Spleen (tissue), 11 donors: ENCODE measurements at regions not wholly inside any gene's neighbourhood (a gene's known extent, or its start where the extent isn't known, plus 50 kb on each side); places are given as distances from the start of the nearest gene placed in this dataset.
A peak's percentile ranks its signal among the peaks of the same experiment; 100 is the strongest.

Experiments
- DNase-seq: peaks from one replicate; pipeline ENCODE4 v3.0.0-alpha.2; 2020
- H3K27ac ChIP-seq, 8 donors: fragments of 200-600 bp; sonication (generic) in 7 of 8; 1 replicate in 4 of 8; 2 replicates in 4 of 8; pipeline versions ENCODE4 v1.5.0 to v1.8.0; 2016 to 2021; ENCODE audit warnings: inconsistent platforms in 4 of 8, mild to moderate bottlenecking in 4 of 8, moderate library complexity in 1 of 8
- H3K27me3 ChIP-seq, 7 donors: fragments of 200-600 bp; sonication (generic) in 6 of 7; replicated peaks in 1 of 7; 1 replicate in 4 of 7; 2 replicates in 3 of 7; pipeline versions ENCODE4 v1.5.0 to v1.8.0; 2016 to 2021; ENCODE audit warnings: inconsistent platforms in 3 of 7, mild to moderate bottlenecking in 1 of 7
- H3K36me3 ChIP-seq, 6 donors: fragments of 200-600 bp; sonication (generic) in 5 of 6; 1 replicate in 4 of 6; 2 replicates in 2 of 6; pipeline versions ENCODE4 v1.5.0 to v1.8.0; 2016 to 2021; ENCODE audit warnings: inconsistent platforms in 2 of 6
- H3K4me1 ChIP-seq, 6 donors: fragments of 200-600 bp; sonication (generic) in 5 of 6; 1 replicate in 3 of 6; 2 replicates in 3 of 6; pipeline versions ENCODE4 v1.5.0 to v1.8.0; 2016 to 2021; ENCODE audit warnings: inconsistent platforms in 3 of 6
- H3K4me3 ChIP-seq, 8 donors: fragments of 200-600 bp; sonication (generic) in 7 of 8; 1 replicate in 4 of 8; 2 replicates in 4 of 8; pipeline versions ENCODE4 v1.5.0 to v1.8.0; 2016 to 2021; ENCODE audit warnings: inconsistent platforms in 4 of 8, mild to moderate bottlenecking in 4 of 8, moderate library complexity in 2 of 8
- H3K9me3 ChIP-seq, 8 donors: fragments of 200-600 bp; sonication (generic) in 7 of 8; 1 replicate in 4 of 8; 2 replicates in 4 of 8; pipeline versions ENCODE4 v1.5.0 to v1.8.0; 2016 to 2021; ENCODE audit warnings: inconsistent platforms in 4 of 8
- POLR2A ChIP-seq, 3 donors: fragments of 450-650 bp; IDR thresholded peaks; one replicate each; pipeline ENCODE4 v1.5.1; 2017; ENCODE audit warnings: antibody characterized with exemption in 3 of 3, mild to moderate bottlenecking in 1 of 3
- POLR2AphosphoS5 ChIP-seq, 3 donors: sonication (generic); formaldehyde crosslinking; IDR thresholded peaks; one replicate each; pipeline ENCODE4 v1.5.1; 2017; ENCODE audit warnings: antibody characterized with exemption in 3 of 3
- WGBS, 5 donors: extraction: QIAGEN DNeasy Blood & Tissue Kit in 3 of 5; methylation state at CpG; one replicate each; pipeline versions ENCODE4 v1.1.5 to v1.1.7; 2013 to 2018; 5-methylcytosine and 5-hydroxymethylcytosine counted together
- intact Hi-C: fragments of 100-400 bp; cut with DNase I; formaldehyde crosslinking; loops from one replicate; pipeline ENCODE4 v1.15.0; 2023; ENCODE audit warnings: low total_unique reads
- TF ChIP-seq, protein P1 (sequence below), 11 experiments: fragments of 200-600 bp in 7 of 11; fragments of 450-650 bp in 4 of 11; sonication (generic) in 4 of 11; IDR thresholded peaks in 8 of 11; conservative IDR thresholded peaks in 3 of 11; 1 replicate in 7 of 11; 2 replicates in 4 of 11; pipeline versions ENCODE4 v1.4.0 to v1.8.0; 2016 to 2021; ENCODE audit warnings: antibody characterized with exemption in 11 of 11, inconsistent platforms in 4 of 11, mild to moderate bottlenecking in 1 of 11
- donor health status: healthy with polysubstance abuse.
- donor health status: DM: no; HTN: no; CAD: no; lungs with moderate emphysema.
- donor health status: DM: no; HTN: no; CAD: no.
- donor health status: Bipolar disorder and iron deficiency.
- donor health status: healthy.
- donor health status: DM: no; HTN: no; CAD: no.
- donor health status: DM: yes; HTN: yes; CAD: no.

GRCh38 chr20:19867940-19868371 lies 109.9 kb downstream of the RIN2 start:
- WGBS, 5 donors: 36 to 71% (median 62%) methylated on average over 13 of the region's 13 CpGs
- no peaks in the 10 kb centered on the region for H3K27me3 ChIP-seq
- TF ChIP-seq POLR2A (IDR thresholded peaks at IDR 0.05): no peak
- peak in 2 of 3 donors; percentile 18 to 21 for TF ChIP-seq POLR2AphosphoS5 (IDR thresholded peaks at IDR 0.05)
- TF ChIP-seq, protein P1, sequence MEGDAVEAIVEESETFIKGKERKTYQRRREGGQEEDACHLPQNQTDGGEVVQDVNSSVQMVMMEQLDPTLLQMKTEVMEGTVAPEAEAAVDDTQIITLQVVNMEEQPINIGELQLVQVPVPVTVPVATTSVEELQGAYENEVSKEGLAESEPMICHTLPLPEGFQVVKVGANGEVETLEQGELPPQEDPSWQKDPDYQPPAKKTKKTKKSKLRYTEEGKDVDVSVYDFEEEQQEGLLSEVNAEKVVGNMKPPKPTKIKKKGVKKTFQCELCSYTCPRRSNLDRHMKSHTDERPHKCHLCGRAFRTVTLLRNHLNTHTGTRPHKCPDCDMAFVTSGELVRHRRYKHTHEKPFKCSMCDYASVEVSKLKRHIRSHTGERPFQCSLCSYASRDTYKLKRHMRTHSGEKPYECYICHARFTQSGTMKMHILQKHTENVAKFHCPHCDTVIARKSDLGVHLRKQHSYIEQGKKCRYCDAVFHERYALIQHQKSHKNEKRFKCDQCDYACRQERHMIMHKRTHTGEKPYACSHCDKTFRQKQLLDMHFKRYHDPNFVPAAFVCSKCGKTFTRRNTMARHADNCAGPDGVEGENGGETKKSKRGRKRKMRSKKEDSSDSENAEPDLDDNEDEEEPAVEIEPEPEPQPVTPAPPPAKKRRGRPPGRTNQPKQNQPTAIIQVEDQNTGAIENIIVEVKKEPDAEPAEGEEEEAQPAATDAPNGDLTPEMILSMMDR (IDR thresholded peaks at IDR 0.05 in 8 of 11, conservative IDR thresholded peaks at IDR 0.05 in 3 of 11): no peak
- intact Hi-C loops: no loop called here
- DNase-seq: no peak
- H3K4me3 ChIP-seq: peak overlapping the region in 1 of 8 donors; percentile 32
- H3K36me3 ChIP-seq: no peaks in the 10 kb centered on the region
- peaks cover 0 to 18% (median 3%) of the 10 kb centered on the region in 6 donors for H3K4me1 ChIP-seq
- H3K9me3 ChIP-seq: peaks cover 0 to 13% (median 0%) of the 10 kb centered on the region in 8 donors
- peak overlapping the region in 4 of 8 donors; percentile 29 to 72 (median 46) for H3K27ac ChIP-seq

DNA sequence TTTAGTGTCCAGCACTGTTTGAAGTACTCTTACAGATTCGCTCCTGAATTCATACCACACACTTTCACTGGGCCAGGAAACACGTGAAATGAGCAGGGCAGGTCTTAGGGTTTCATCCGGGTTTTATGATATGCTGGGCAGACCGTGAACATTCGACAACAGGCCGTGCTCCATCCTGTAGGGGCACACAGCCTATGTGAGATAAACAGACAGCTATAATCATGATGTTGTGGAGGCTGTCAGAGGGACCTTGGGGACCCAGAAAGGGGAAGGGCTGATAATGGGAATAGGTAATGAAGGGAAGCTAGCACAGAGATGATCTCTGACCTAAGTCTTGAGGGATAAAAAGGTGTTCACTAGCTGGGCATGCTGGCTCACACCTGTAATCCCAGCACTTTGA lies 110.4 kb downstream of the RIN2 start:
- TF ChIP-seq, protein P1 (IDR thresholded peaks at IDR 0.05 in 8 of 11, conservative IDR thresholded peaks at IDR 0.05 in 3 of 11): no peak
- TF ChIP-seq POLR2A (IDR thresholded peaks at IDR 0.05) (no peak), POLR2AphosphoS5 (IDR thresholded peaks at IDR 0.05) (no peak)
- Histone ChIP-seq H3K4me1 (peaks cover 0 to 18% (median 3%) of the 10 kb centered on the region in 6 donors), H3K36me3 (no peaks in the 10 kb centered on the region), H3K4me3 (peak overlapping the region in 1 of 8 donors; percentile 32), H3K9me3 (peaks cover 0 to 17% (median 0%) of the 10 kb centered on the region in 8 donors), H3K27me3 (no peaks in the 10 kb centered on the region), H3K27ac (peak overlapping the region in 4 of 8 donors; percentile 29 to 72 (median 46))
- DNase-seq: no peak
- intact Hi-C loops: no loop called here
- 47 to 70% (median 60%) methylated on average over 6 of the region's 6 CpGs for WGBS, 5 donors

- DNase-seq: no peak
- 56 to 78% (median 72%) methylated on average over 3 of the region's 3 CpGs for WGBS, 5 donors
- no peak overlapping the region for H3K4me3 ChIP-seq
- H3K36me3 ChIP-seq: no peaks in the 10 kb centered on the region
- TF ChIP-seq POLR2A (IDR thresholded peaks at IDR 0.05): no peak
- TF ChIP-seq, protein P1 (IDR thresholded peaks at IDR 0.05 in 8 of 11, conservative IDR thresholded peaks at IDR 0.05 in 3 of 11): no peak
- no peak for TF ChIP-seq POLR2AphosphoS5 (IDR thresholded peaks at IDR 0.05)
- intact Hi-C loops: no loop called here
- peaks cover 0 to 33% (median 12%) of the 10 kb centered on the region in 6 donors for H3K4me1 ChIP-seq
- no peaks in the 10 kb centered on the region for H3K27me3 ChIP-seq
- H3K9me3 ChIP-seq: peaks cover 0 to 29% (median 1%) of the 10 kb centered on the region in 8 donors
- no peak overlapping the region for H3K27ac ChIP-seq
These were observed 113.9 kb downstream of the RIN2 start for GRCh38 chr20:19872001-19872400.

GRCh38 chr20:19874040-19874727 lies 116.1 kb downstream of the RIN2 start:
- no peaks in the 10 kb centered on the region for H3K36me3 ChIP-seq
- WGBS, 5 donors: 79 to 91% (median 86%) methylated on average over 2 of the region's 2 CpGs
- TF ChIP-seq POLR2A (IDR thresholded peaks at IDR 0.05) (no peak), POLR2AphosphoS5 (IDR thresholded peaks at IDR 0.05) (no peak)
- TF ChIP-seq, protein P1 (IDR thresholded peaks at IDR 0.05 in 8 of 11, conservative IDR thresholded peaks at IDR 0.05 in 3 of 11): no peak
- DNase-seq: no peak
- no peak overlapping the region for H3K4me3 ChIP-seq
- H3K9me3 ChIP-seq: peaks cover 0 to 29% (median 1%) of the 10 kb centered on the region in 8 donors
- H3K27ac ChIP-seq: peak overlapping the region in 1 of 8 donors; percentile 75
- H3K4me1 ChIP-seq: peaks cover 0 to 16% (median 8%) of the 10 kb centered on the region in 6 donors
- intact Hi-C loops: no loop called here
- no peaks in the 10 kb centered on the region for H3K27me3 ChIP-seq
